Adrenal gland (tissue), 9 donors: ENCODE measurements at regions not wholly inside any gene's neighbourhood (a gene's known extent, or its start where the extent isn't known, plus 50 kb on each side); places are given as distances from the start of the nearest gene placed in this dataset.

Source experiments
- DNase-seq, 7 donors: peaks; one replicate each; pipeline ENCODE4 v3.0.0-alpha.2; 2019 to 2020
- H3K27ac ChIP-seq, 5 donors: fragments of 200-600 bp; sonication (generic) in 4 of 5; 1 replicate in 3 of 5; 2 replicates in 2 of 5; pipeline versions ENCODE4 v1.5.1 to v1.8.0; 2016 to 2020; ENCODE audit warnings: mild to moderate bottlenecking in 1 of 5
- H3K27me3 ChIP-seq: fragments of 200-600 bp; 2 replicates; pipeline ENCODE4 v1.8.0; 2021
- H3K36me3 ChIP-seq, 2 donors: fragments of 200-600 bp; replicated peaks in 1 of 2; 1 replicate in 1 of 2; 2 replicates in 1 of 2; pipeline versions ENCODE4 v1.5.1 to v1.8.0; 2018 to 2022
- H3K4me1 ChIP-seq, 2 donors: fragments of 200-600 bp; replicated peaks in 1 of 2; 1 replicate in 1 of 2; 2 replicates in 1 of 2; pipeline versions ENCODE4 v1.5.1 to v1.8.0; 2018 to 2021
- H3K4me3 ChIP-seq, 4 donors: fragments of 200-600 bp; sonication (generic) in 3 of 4; one replicate each; pipeline ENCODE4 v1.5.1; 2016 to 2018
- H3K9me3 ChIP-seq, 3 donors: fragments of 200-600 bp; sonication (generic) in 1 of 3; replicated peaks in 1 of 3; 1 replicate in 2 of 3; 2 replicates in 1 of 3; pipeline versions ENCODE4 v1.5.1 to v1.8.0; 2016 to 2021
- CTCF ChIP-seq, 6 experiments: fragments of 450-650 bp in 4 of 6; fragments of 200-600 bp in 2 of 6; sonication (generic) in 1 of 6; IDR thresholded peaks; 1 replicate in 5 of 6; 2 replicates in 1 of 6; pipeline versions ENCODE4 v1.5.1 to v1.8.0; 2016 to 2021; ENCODE audit warnings: antibody characterized with exemption in 6 of 6, mild to moderate bottlenecking in 2 of 6, moderate library complexity in 1 of 6
- POLR2A ChIP-seq, 2 donors: fragments of 450-650 bp; IDR thresholded peaks; one replicate each; pipeline ENCODE4 v1.6.1; 2017; ENCODE audit warnings: antibody characterized with exemption in 2 of 2, mild to moderate bottlenecking in 2 of 2, moderate library complexity in 1 of 2
- WGBS, 4 donors: extraction: QIAGEN DNeasy Blood & Tissue Kit in 2 of 4; methylation state at CpG; one replicate each; pipeline versions ENCODE4 v1.1.5 to v1.1.7; 2013 to 2017; 5-methylcytosine and 5-hydroxymethylcytosine counted together
- intact Hi-C, 2 donors: fragments of 100-400 bp; cut with DNase I; formaldehyde crosslinking; loops; one replicate each; pipeline versions ENCODE4 v1.14.1 to v1.15.0; 2022 to 2023
- donor health status: healthy with polysubstance abuse.
- donor health status: Bipolar disorder and iron deficiency.
- donor health status: DM: yes; HTN: yes; CAD: no.
- donor health status: DM: no; HTN: no; CAD: no.
- donor health status: DM: no; HTN: no; CAD: no.

- Histone ChIP-seq H3K27me3 (no peaks in the 10 kb centered on the region), H3K27ac (no peak overlapping the region), H3K9me3 (no peaks in the 10 kb centered on the region), H3K4me3 (no peak overlapping the region), H3K36me3 (no peaks in the 10 kb centered on the region), H3K4me1 (no peaks in the 10 kb centered on the region)
- 49 to 58% (median 53%) methylated on average over 5 of the region's 5 CpGs for WGBS, 4 donors
- no peak for DNase-seq
- intact Hi-C loops, result no loop called here
- no peak for TF ChIP-seq POLR2A (IDR thresholded peaks at IDR 0.05)
- TF ChIP-seq CTCF (IDR thresholded peaks at IDR 0.05), result no peak
Observed at GRCh38 chr20:6870559-6870958, 103.1 kb downstream of the BMP2 start.

GRCh38 chr20:6877633-6878032, 110.1 kb downstream of the BMP2 start:
- WGBS, 4 donors, result 31 to 72% (median 46%) methylated on average over 1 of the region's 1 CpG
- intact Hi-C loops, result no loop called here
- H3K9me3 ChIP-seq, result no peaks in the 10 kb centered on the region

GRCh38 chr20:6882561-6883291, 115.2 kb downstream of the BMP2 start:
- Histone ChIP-seq H3K4me3 (no peak overlapping the region), H3K27me3 (no peaks in the 10 kb centered on the region), H3K27ac (no peak overlapping the region), H3K36me3 (no peaks in the 10 kb centered on the region), H3K9me3 (no peaks in the 10 kb centered on the region), H3K4me1 (no peaks in the 10 kb centered on the region)
- DNase-seq, result no peak
- 68 to 74% (median 70%) methylated on average over 4 of the region's 4 CpGs for WGBS, 4 donors
- no peak for TF ChIP-seq POLR2A (IDR thresholded peaks at IDR 0.05)
- no peak for TF ChIP-seq CTCF (IDR thresholded peaks at IDR 0.05)
- intact Hi-C loops, result no loop called here

More at GRCh38 chr20:6877633-6878032, 110.1 kb downstream of the BMP2 start:
- Histone ChIP-seq H3K36me3 (no peaks in the 10 kb centered on the region), H3K4me1 (no peaks in the 10 kb centered on the region), H3K27ac (no peak overlapping the region), H3K4me3 (no peak overlapping the region), H3K27me3 (no peaks in the 10 kb centered on the region)
- DNase-seq, result no peak
- no peak for TF ChIP-seq POLR2A (IDR thresholded peaks at IDR 0.05)
- TF ChIP-seq CTCF (IDR thresholded peaks at IDR 0.05), result no peak

- no peaks in the 10 kb centered on the region for H3K9me3 ChIP-seq
- no peaks in the 10 kb centered on the region for H3K27me3 ChIP-seq
- H3K36me3 ChIP-seq, result no peaks in the 10 kb centered on the region
- TF ChIP-seq CTCF (IDR thresholded peaks at IDR 0.05) (no peak), POLR2A (IDR thresholded peaks at IDR 0.05) (no peak)
- H3K4me1 ChIP-seq, result no peaks in the 10 kb centered on the region
- 38 to 50% (median 43%) methylated on average over 1 of the region's 1 CpG for WGBS, 4 donors
- DNase-seq, result no peak
- intact Hi-C loops, result no loop called here
- no peak overlapping the region for H3K4me3 ChIP-seq
- no peak overlapping the region for H3K27ac ChIP-seq
Observed at GRCh38 chr20:6884114-6884513, 116.6 kb downstream of the BMP2 start.
